ENCODE measurements at regions not wholly inside any gene's neighbourhood (a gene's known extent, or its start where the extent isn't known, plus 50 kb on each side); places are given as distances from the start of the nearest gene placed in this dataset.

DNA sequence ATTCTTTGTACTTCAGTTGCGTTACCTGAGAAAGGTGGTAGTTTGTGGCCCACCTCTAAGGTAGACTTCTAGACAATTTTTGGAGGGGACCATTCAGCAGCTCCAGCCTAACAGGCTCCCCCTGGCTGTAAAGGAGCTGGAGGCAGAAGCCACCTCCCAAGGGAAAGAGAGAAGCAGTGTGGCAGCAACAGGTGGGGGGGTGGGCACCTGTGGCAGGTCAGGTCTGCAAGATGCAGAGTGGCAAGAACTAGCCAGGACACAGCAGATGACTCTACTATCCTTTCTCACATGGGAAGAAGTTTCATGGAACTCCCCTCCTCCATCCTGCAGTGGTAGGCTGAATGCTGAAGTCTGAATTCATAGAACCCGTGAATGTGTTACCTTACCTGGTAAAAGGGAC is 148.3 kb upstream of the DTNBP1 start:
- no peaks in the 10 kb centered on the region for H3K36me3 ChIP-seq (ENCODE audit: control insufficient read depth, insufficient read depth, low read length)
- no peaks in the 10 kb centered on the region for H3K4me1 ChIP-seq (ENCODE audit: control insufficient read depth, insufficient read depth, low read length)
- H3K27me3 Mint-ChIP-seq (ENCODE audit: low read depth in 2 of 2): peaks cover 5 to 12% of the 10 kb centered on the region in 2 donors
- 85% methylated on average over 2 of the region's 2 CpGs for WGBS (ENCODE audit: insufficient coverage)
- H3K4me3 ChIP-seq (ENCODE audit: low read length): no peak overlapping the region
- peaks cover 0 to 5% of the 10 kb centered on the region in 2 donors for H3K4me1 Mint-ChIP-seq
- H3K36me3 Mint-ChIP-seq: no peaks in the 10 kb centered on the region
- ATAC-seq (no peak), DNase-seq (no peak)
- no peak overlapping the region for H3K27ac ChIP-seq (ENCODE audit: low read length)
- H3K27ac Mint-ChIP-seq: no peak overlapping the region
- TF ChIP-seq, protein P1, sequence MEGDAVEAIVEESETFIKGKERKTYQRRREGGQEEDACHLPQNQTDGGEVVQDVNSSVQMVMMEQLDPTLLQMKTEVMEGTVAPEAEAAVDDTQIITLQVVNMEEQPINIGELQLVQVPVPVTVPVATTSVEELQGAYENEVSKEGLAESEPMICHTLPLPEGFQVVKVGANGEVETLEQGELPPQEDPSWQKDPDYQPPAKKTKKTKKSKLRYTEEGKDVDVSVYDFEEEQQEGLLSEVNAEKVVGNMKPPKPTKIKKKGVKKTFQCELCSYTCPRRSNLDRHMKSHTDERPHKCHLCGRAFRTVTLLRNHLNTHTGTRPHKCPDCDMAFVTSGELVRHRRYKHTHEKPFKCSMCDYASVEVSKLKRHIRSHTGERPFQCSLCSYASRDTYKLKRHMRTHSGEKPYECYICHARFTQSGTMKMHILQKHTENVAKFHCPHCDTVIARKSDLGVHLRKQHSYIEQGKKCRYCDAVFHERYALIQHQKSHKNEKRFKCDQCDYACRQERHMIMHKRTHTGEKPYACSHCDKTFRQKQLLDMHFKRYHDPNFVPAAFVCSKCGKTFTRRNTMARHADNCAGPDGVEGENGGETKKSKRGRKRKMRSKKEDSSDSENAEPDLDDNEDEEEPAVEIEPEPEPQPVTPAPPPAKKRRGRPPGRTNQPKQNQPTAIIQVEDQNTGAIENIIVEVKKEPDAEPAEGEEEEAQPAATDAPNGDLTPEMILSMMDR (IDR thresholded peaks at IDR 0.05): no peak
- intact Hi-C loops (cut with micrococcal nuclease): no loop called here
- no peaks in the 10 kb centered on the region for H3K9me3 ChIP-seq (ENCODE audit: control insufficient read depth, insufficient read depth, low read length)
- H3K9me3 Mint-ChIP-seq: no peaks in the 10 kb centered on the region
- H3K27me3 ChIP-seq (ENCODE audit: control insufficient read depth, insufficient read depth, low read length): no peaks in the 10 kb centered on the region
- no peak overlapping the region for H3K4me3 Mint-ChIP-seq

GRCh38 chr6:15810618-15811017 is 147.8 kb upstream of the DTNBP1 start:
- Histone ChIP-seq H3K4me1 (ENCODE audit: control insufficient read depth, insufficient read depth, low read length) (no peaks in the 10 kb centered on the region), H3K36me3 (ENCODE audit: control insufficient read depth, insufficient read depth, low read length) (no peaks in the 10 kb centered on the region), H3K27ac (ENCODE audit: low read length) (no peak overlapping the region), H3K9me3 (ENCODE audit: control insufficient read depth, insufficient read depth, low read length) (no peaks in the 10 kb centered on the region), H3K27me3 (ENCODE audit: control insufficient read depth, insufficient read depth, low read length) (no peaks in the 10 kb centered on the region), H3K4me3 (ENCODE audit: low read length) (no peak overlapping the region)
- no peak overlapping the region for H3K4me3 Mint-ChIP-seq
- 44% methylated on average over 1 of the region's 1 CpG for WGBS (ENCODE audit: insufficient coverage)
- intact Hi-C loops (cut with micrococcal nuclease): no loop called here
- DNase-seq: no peak
- H3K27ac Mint-ChIP-seq: no peak overlapping the region
- H3K9me3 Mint-ChIP-seq: no peaks in the 10 kb centered on the region
- TF ChIP-seq, protein P1 (IDR thresholded peaks at IDR 0.05): no peak
- peaks cover 5 to 12% of the 10 kb centered on the region in 2 donors for H3K27me3 Mint-ChIP-seq (ENCODE audit: low read depth in 2 of 2)
- ATAC-seq: no peak
- H3K36me3 Mint-ChIP-seq: no peaks in the 10 kb centered on the region
- peaks cover 0 to 5% of the 10 kb centered on the region in 2 donors for H3K4me1 Mint-ChIP-seq

- no peak overlapping the region for H3K27ac Mint-ChIP-seq
- H3K36me3 Mint-ChIP-seq: no peaks in the 10 kb centered on the region
- Histone ChIP-seq H3K27ac (ENCODE audit: low read length) (no peak overlapping the region), H3K4me1 (ENCODE audit: control insufficient read depth, insufficient read depth, low read length) (no peaks in the 10 kb centered on the region), H3K9me3 (ENCODE audit: control insufficient read depth, insufficient read depth, low read length) (no peaks in the 10 kb centered on the region), H3K27me3 (ENCODE audit: control insufficient read depth, insufficient read depth, low read length) (no peaks in the 10 kb centered on the region), H3K36me3 (ENCODE audit: control insufficient read depth, insufficient read depth, low read length) (no peaks in the 10 kb centered on the region), H3K4me3 (ENCODE audit: low read length) (no peak overlapping the region)
- H3K27me3 Mint-ChIP-seq (ENCODE audit: low read depth in 2 of 2): peaks cover 5 to 12% of the 10 kb centered on the region in 2 donors
- no peaks in the 10 kb centered on the region for H3K9me3 Mint-ChIP-seq
- ATAC-seq: no peak
- DNase-seq: no peak
- H3K4me3 Mint-ChIP-seq: no peak overlapping the region
- intact Hi-C loops (cut with micrococcal nuclease): no loop called here
- peaks cover 0 to 5% of the 10 kb centered on the region in 2 donors for H3K4me1 Mint-ChIP-seq
- WGBS (ENCODE audit: insufficient coverage): 90% methylated on average over 2 of the region's 2 CpGs
- TF ChIP-seq, protein P1 (IDR thresholded peaks at IDR 0.05): no peak
Observed at GRCh38 chr6:15809367-15809766, 146.5 kb upstream of the DTNBP1 start.
